ENCODE measurements at regions not wholly inside any gene's neighbourhood (a gene's known extent, or its start where the extent isn't known, plus 50 kb on each side); places are given as distances from the start of the nearest gene placed in this dataset.

GRCh38 chr5:171533153-171533552 lies 113.7 kb downstream of the FGF18 start:
- no peaks in the 10 kb centered on the region for H3K9me3 ChIP-seq
- H3K4me1 ChIP-seq (ENCODE audit: insufficient read depth) = no peaks in the 10 kb centered on the region
- no peak overlapping the region for H3K4me3 ChIP-seq
- DNase-seq = no peak
- 94 to 95% (median 95%) methylated on average over 4 of the region's 4 CpGs for WGBS, 3 donors
- no peak overlapping the region for H3K27ac ChIP-seq
- TF ChIP-seq POLR2A (IDR thresholded peaks at IDR 0.05) = no peak
- no peak for TF ChIP-seq EP300 (IDR thresholded peaks at IDR 0.05)
- no peak for TF ChIP-seq CTCF (IDR thresholded peaks at IDR 0.05)
- no peaks in the 10 kb centered on the region for H3K36me3 ChIP-seq
- H3K27me3 ChIP-seq = no peaks in the 10 kb centered on the region
- intact Hi-C loops (cut with DNase I) = no loop called here

GRCh38 chr5:171534043-171534895 lies 114.8 kb downstream of the FGF18 start:
- no peaks in the 10 kb centered on the region for H3K36me3 ChIP-seq
- no peaks in the 10 kb centered on the region for H3K27me3 ChIP-seq
- no peaks in the 10 kb centered on the region for H3K4me1 ChIP-seq (ENCODE audit: insufficient read depth)
- no peak overlapping the region for H3K27ac ChIP-seq
- no peak for DNase-seq
- H3K9me3 ChIP-seq = no peaks in the 10 kb centered on the region
- WGBS, 3 donors = 65 to 77% (median 71%) methylated on average over 13 of the region's 13 CpGs
- intact Hi-C loops (cut with DNase I) = no loop called here
- no peak for TF ChIP-seq POLR2A (IDR thresholded peaks at IDR 0.05)
- no peak for TF ChIP-seq CTCF (IDR thresholded peaks at IDR 0.05)
- no peak for TF ChIP-seq EP300 (IDR thresholded peaks at IDR 0.05)
- no peak overlapping the region for H3K4me3 ChIP-seq

- WGBS, 3 donors = 47 to 72% (median 64%) methylated on average over 1 of the region's 1 CpG
- Histone ChIP-seq H3K36me3 (no peaks in the 10 kb centered on the region), H3K9me3 (no peaks in the 10 kb centered on the region), H3K27ac (no peak overlapping the region), H3K4me1 (ENCODE audit: insufficient read depth) (no peaks in the 10 kb centered on the region), H3K4me3 (no peak overlapping the region), H3K27me3 (no peaks in the 10 kb centered on the region)
- TF ChIP-seq POLR2A (IDR thresholded peaks at IDR 0.05) (no peak), EP300 (IDR thresholded peaks at IDR 0.05) (no peak), CTCF (IDR thresholded peaks at IDR 0.05) (no peak)
- no peak for DNase-seq
- intact Hi-C loops (cut with DNase I) = no loop called here
Measured at GRCh38 chr5:171535162-171535561, 115.7 kb downstream of the FGF18 start.

- Histone ChIP-seq H3K4me3 (no peak overlapping the region), H3K36me3 (no peaks in the 10 kb centered on the region), H3K27ac (no peak overlapping the region), H3K27me3 (no peaks in the 10 kb centered on the region), H3K4me1 (ENCODE audit: insufficient read depth) (no peaks in the 10 kb centered on the region), H3K9me3 (no peaks in the 10 kb centered on the region)
- DNase-seq = no peak
- WGBS, 3 donors = 50 to 67% (median 54%) methylated on average over 9 of the region's 9 CpGs
- no peak for TF ChIP-seq CTCF (IDR thresholded peaks at IDR 0.05)
- no peak for TF ChIP-seq EP300 (IDR thresholded peaks at IDR 0.05)
- no peak for TF ChIP-seq POLR2A (IDR thresholded peaks at IDR 0.05)
- intact Hi-C loops (cut with DNase I) = no loop called here
Measured at GRCh38 chr5:171537070-171537849, 117.8 kb downstream of the FGF18 start.

Data from ovary (tissue), 7 donors.